ENCODE measurements at regions not wholly inside any gene's neighbourhood (a gene's known extent, or its start where the extent isn't known, plus 50 kb on each side); places are given as distances from the start of the nearest gene placed in this dataset.

GRCh38 chr2:145050134-145050533 is 530.2 kb upstream of the ZEB2 start:
- no peaks in the 10 kb centered on the region for H3K9me3 ChIP-seq
- H3K27ac ChIP-seq = no peak overlapping the region
- no peaks in the 10 kb centered on the region for H3K4me1 ChIP-seq
- H3K27me3 ChIP-seq = no peaks in the 10 kb centered on the region
- DNase-seq = no peak
- H3K36me3 ChIP-seq = no peaks in the 10 kb centered on the region
- intact Hi-C loops (cut with DNase I; ENCODE audit: low total_unique reads) = no loop called here
- no peak for TF ChIP-seq CTCF (IDR thresholded peaks at IDR 0.05)
- no peak for TF ChIP-seq POLR2A (IDR thresholded peaks at IDR 0.05)
- no peak overlapping the region for H3K4me3 ChIP-seq

GRCh38 chr2:145049475-145049874 is 529.6 kb upstream of the ZEB2 start:
- Histone ChIP-seq H3K4me3 (no peak overlapping the region), H3K9me3 (no peaks in the 10 kb centered on the region), H3K36me3 (no peaks in the 10 kb centered on the region), H3K4me1 (no peaks in the 10 kb centered on the region), H3K27ac (no peak overlapping the region), H3K27me3 (no peaks in the 10 kb centered on the region)
- DNase-seq = no peak
- intact Hi-C loops (cut with DNase I; ENCODE audit: low total_unique reads) = no loop called here
- TF ChIP-seq CTCF (IDR thresholded peaks at IDR 0.05) (no peak), POLR2A (IDR thresholded peaks at IDR 0.05) (no peak)

GRCh38 chr2:145047554-145047953 is 527.6 kb upstream of the ZEB2 start:
- intact Hi-C loops (cut with DNase I; ENCODE audit: low total_unique reads) = no loop called here

GRCh38 chr2:145044491-145044890 is 524.6 kb upstream of the ZEB2 start:
- H3K27me3 ChIP-seq = no peaks in the 10 kb centered on the region
- H3K36me3 ChIP-seq = no peaks in the 10 kb centered on the region
- no peak overlapping the region for H3K4me3 ChIP-seq
- no peak for DNase-seq
- H3K4me1 ChIP-seq = no peaks in the 10 kb centered on the region
- H3K27ac ChIP-seq = no peak overlapping the region
- no peaks in the 10 kb centered on the region for H3K9me3 ChIP-seq
- intact Hi-C loops (cut with DNase I; ENCODE audit: low total_unique reads) = no loop called here
- no peak for TF ChIP-seq POLR2A (IDR thresholded peaks at IDR 0.05)
- TF ChIP-seq CTCF (IDR thresholded peaks at IDR 0.05) = no peak

More at GRCh38 chr2:145047554-145047953, 527.6 kb upstream of the ZEB2 start:
- TF ChIP-seq POLR2A (IDR thresholded peaks at IDR 0.05) = no peak
- no peak for TF ChIP-seq CTCF (IDR thresholded peaks at IDR 0.05)
- no peak for DNase-seq
- no peaks in the 10 kb centered on the region for H3K9me3 ChIP-seq
- no peak overlapping the region for H3K4me3 ChIP-seq
- no peak overlapping the region for H3K27ac ChIP-seq
- no peaks in the 10 kb centered on the region for H3K27me3 ChIP-seq
- H3K4me1 ChIP-seq = no peaks in the 10 kb centered on the region
- H3K36me3 ChIP-seq = no peaks in the 10 kb centered on the region

- Histone ChIP-seq H3K36me3 (no peaks in the 10 kb centered on the region), H3K4me1 (no peaks in the 10 kb centered on the region)
- no peak for DNase-seq
Observed at GRCh38 chr2:145043399-145043834, 523.5 kb upstream of the ZEB2 start.

More at GRCh38 chr2:145043399-145043834, 523.5 kb upstream of the ZEB2 start:
- no peak overlapping the region for H3K27ac ChIP-seq
- no peaks in the 10 kb centered on the region for H3K27me3 ChIP-seq
- H3K4me3 ChIP-seq = no peak overlapping the region
- intact Hi-C loops (cut with DNase I; ENCODE audit: low total_unique reads) = no loop called here
- no peaks in the 10 kb centered on the region for H3K9me3 ChIP-seq
- TF ChIP-seq CTCF (IDR thresholded peaks at IDR 0.05) (no peak), POLR2A (IDR thresholded peaks at IDR 0.05) (no peak)

Data from uterus (tissue), 3 donors.